Psoas muscle (tissue), 7 donors: ENCODE measurements at regions not wholly inside any gene's neighbourhood (a gene's known extent, or its start where the extent isn't known, plus 50 kb on each side); places are given as distances from the start of the nearest gene placed in this dataset.

Experiments
- ATAC-seq, 4 donors: fragments of 200-7000 bp; cut with Tn5 transposase; one replicate each; pipeline ENCODE4 v1.9.1; 2020; ENCODE audit warnings: moderate library complexity in 3 of 4, mild to moderate bottlenecking in 2 of 4
- DNase-seq, 2 donors: peaks; one replicate each; pipeline ENCODE4 v3.0.0-alpha.2; 2020
- H3K27ac ChIP-seq: fragments of 200-600 bp; one replicate; pipeline ENCODE4 v1.8.0; 2022
- H3K27me3 ChIP-seq, 3 donors: fragments of 200-600 bp in 1 of 3; one replicate each; pipeline versions ENCODE4 v1.6.1 to v1.8.0; 2013 to 2022; ENCODE audit warnings: low read length in 2 of 3, mild to moderate bottlenecking in 2 of 3, moderate library complexity in 1 of 3; ENCODE audit not compliant: insufficient read depth in 3 of 3
- H3K36me3 ChIP-seq, 2 donors: fragments of 200-600 bp in 1 of 2; one replicate each; pipeline versions ENCODE4 v1.6.1 to v1.8.0; 2013 to 2022; ENCODE audit warnings: low read depth in 1 of 2, mild to moderate bottlenecking in 1 of 2, moderate library complexity in 1 of 2; ENCODE audit not compliant: insufficient read depth in 1 of 2
- H3K4me1 ChIP-seq: fragments of 200-600 bp; one replicate; pipeline ENCODE4 v1.8.0; 2022
- H3K4me3 ChIP-seq: fragments of 200-600 bp; one replicate; pipeline ENCODE4 v1.8.0; 2022; ENCODE audit warnings: mild to moderate bottlenecking
- H3K9me3 ChIP-seq: fragments of 200-600 bp; one replicate; pipeline ENCODE4 v1.8.0; 2022
- CTCF ChIP-seq: fragments of 200-600 bp; IDR thresholded peaks from one replicate; pipeline ENCODE4 v1.8.0; 2022; ENCODE audit warnings: antibody characterized with exemption
- WGBS, 3 donors: extraction: QIAGEN DNeasy Blood & Tissue Kit; methylation state at CpG; one replicate each; pipeline versions ENCODE4 v1.1.6 to v1.1.7; 2013; 5-methylcytosine and 5-hydroxymethylcytosine counted together
- intact Hi-C, 2 donors: fragments of 100-400 bp; cut with DNase I; formaldehyde crosslinking; loops; one replicate each; pipeline versions ENCODE4 v1.11.0 to v1.14.2; 2022
- donor health status: healthy with polysubstance abuse.
- donor health status: DM: no; HTN: no; CAD: no; lungs with moderate emphysema.
- donor health status: Bipolar disorder and iron deficiency.
- donor health status: healthy.
- donor health status: DM: yes; HTN: yes; CAD: no.
- donor health status: DM: no; HTN: no; CAD: no.
- donor health status: DM: yes; HTN: yes; CAD: no.

GRCh38 chr1:29643838-29644440 is 407.6 kb downstream of the PTPRU start:
- ATAC-seq (no peak), DNase-seq (no peak)
- 84 to 91% (median 88%) methylated on average over 1 of the region's 1 CpG for WGBS, 3 donors
- Histone ChIP-seq H3K4me3 (no peak overlapping the region), H3K4me1 (no peaks in the 10 kb centered on the region), H3K27ac (no peak overlapping the region), H3K36me3 (no peaks in the 10 kb centered on the region), H3K27me3 (peaks cover 0 to 4% (median 2%) of the 10 kb centered on the region in 3 donors), H3K9me3 (no peaks in the 10 kb centered on the region)
- no peak for TF ChIP-seq CTCF
- intact Hi-C loops = no loop called here

DNA sequence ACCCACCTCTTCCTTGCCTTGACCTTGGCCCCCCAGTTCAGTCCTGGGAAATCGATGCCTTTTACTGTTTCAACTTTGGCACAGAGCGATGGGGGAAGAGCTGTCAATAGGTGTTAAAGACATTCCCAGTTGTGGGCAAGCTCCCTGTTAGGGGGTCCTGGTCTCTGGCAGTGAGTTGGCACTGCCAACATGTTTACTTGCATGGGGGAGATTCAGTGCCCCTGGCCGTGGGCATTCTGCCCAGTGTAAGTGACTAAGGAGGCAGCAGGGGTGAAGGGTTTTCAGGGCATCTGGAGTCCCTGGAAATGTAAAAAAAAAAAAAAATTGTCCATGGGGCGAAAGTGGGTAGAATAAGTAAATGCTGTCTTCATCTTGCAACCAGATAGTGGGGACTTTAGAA is 407.0 kb downstream of the PTPRU start:
- H3K4me3 ChIP-seq = no peak overlapping the region
- no peaks in the 10 kb centered on the region for H3K4me1 ChIP-seq
- ATAC-seq (no peak), DNase-seq (no peak)
- H3K27ac ChIP-seq = no peak overlapping the region
- no peak for TF ChIP-seq CTCF
- H3K9me3 ChIP-seq = no peaks in the 10 kb centered on the region
- WGBS, 3 donors = 67 to 80% (median 73%) methylated on average over 4 of the region's 4 CpGs
- no peaks in the 10 kb centered on the region for H3K36me3 ChIP-seq
- intact Hi-C loops = no loop called here
- peaks cover 0 to 3% (median 2%) of the 10 kb centered on the region in 3 donors for H3K27me3 ChIP-seq

DNA sequence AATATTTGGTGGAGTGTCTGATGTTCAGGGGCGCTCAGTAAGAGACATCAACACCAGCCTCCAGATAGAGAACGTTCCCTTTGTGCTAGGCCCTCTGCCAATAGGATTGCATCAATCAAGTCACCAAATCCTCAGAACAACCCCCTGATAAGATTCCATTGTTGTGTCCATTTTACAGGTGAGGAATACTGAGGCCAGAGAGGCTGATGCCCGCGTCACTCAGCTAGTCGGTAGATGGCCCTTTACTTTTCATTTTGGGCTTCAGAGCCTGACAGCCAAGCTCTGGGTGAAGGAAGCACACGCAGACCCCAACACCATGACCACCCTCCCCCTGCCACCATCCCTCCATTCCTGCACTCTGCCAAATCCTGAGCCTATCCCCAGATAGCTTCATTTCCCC is 406.2 kb downstream of the PTPRU start:
- no peak overlapping the region for H3K4me3 ChIP-seq
- no peak overlapping the region for H3K27ac ChIP-seq
- ATAC-seq (no peak), DNase-seq (no peak)
- no peaks in the 10 kb centered on the region for H3K36me3 ChIP-seq
- peaks cover 0 to 3% (median 2%) of the 10 kb centered on the region in 3 donors for H3K27me3 ChIP-seq
- 77 to 81% (median 81%) methylated on average over 6 of the region's 6 CpGs for WGBS, 3 donors
- intact Hi-C loops = no loop called here
- no peaks in the 10 kb centered on the region for H3K9me3 ChIP-seq
- H3K4me1 ChIP-seq = no peaks in the 10 kb centered on the region
- TF ChIP-seq CTCF = no peak

DNA sequence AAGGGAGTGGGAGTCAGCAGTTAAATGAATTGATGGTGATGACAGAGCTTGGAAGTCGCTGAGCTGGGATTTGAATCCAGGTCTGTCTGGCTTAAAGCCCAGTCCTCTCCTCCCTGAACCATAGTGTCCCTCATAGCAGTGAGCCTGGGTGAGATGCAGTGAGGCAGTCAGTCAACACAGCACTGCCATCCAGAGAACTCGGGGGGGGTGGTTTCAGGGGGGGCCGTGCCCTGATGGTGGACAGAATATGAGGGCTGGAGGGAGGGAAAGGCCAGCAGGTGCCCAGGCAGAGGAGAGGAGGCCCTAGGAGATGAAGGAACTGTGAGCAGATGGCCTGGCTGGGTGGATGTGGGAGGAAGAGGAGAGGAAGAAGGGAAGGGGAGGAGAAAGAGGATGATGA is 405.6 kb downstream of the PTPRU start:
- Histone ChIP-seq H3K36me3 (no peaks in the 10 kb centered on the region), H3K9me3 (no peaks in the 10 kb centered on the region), H3K4me3 (no peak overlapping the region), H3K27me3 (peaks cover 0 to 3% (median 2%) of the 10 kb centered on the region in 3 donors), H3K4me1 (no peaks in the 10 kb centered on the region), H3K27ac (no peak overlapping the region)
- DNase-seq (no peak), ATAC-seq (no peak)
- WGBS, 3 donors = 40 to 50% (median 48%) methylated on average over 3 of the region's 3 CpGs
- intact Hi-C loops = no loop called here
- TF ChIP-seq CTCF = no peak

DNA sequence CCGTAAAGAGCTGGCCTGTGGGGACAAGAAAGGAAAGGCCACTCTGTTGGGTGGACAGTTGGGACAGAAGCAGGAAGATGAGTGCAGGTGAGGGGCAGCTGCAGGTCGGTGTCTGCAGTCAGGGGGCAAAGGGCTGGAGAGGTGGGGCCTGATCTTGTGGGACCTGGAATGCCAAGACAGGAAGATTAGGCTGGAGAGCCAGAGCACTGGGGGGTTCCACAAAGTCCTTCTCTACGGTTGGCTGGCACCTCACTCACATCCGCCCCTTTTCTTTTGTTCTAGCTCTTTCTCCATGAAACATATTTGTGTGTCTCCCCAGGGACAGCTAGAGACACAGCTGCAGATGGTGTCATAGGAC is 404.1 kb downstream of the PTPRU start:
- ATAC-seq (no peak), DNase-seq (no peak)
- H3K4me1 ChIP-seq = no peaks in the 10 kb centered on the region
- intact Hi-C loops = no loop called here
- no peak for TF ChIP-seq CTCF
- H3K4me3 ChIP-seq = no peak overlapping the region
- H3K27ac ChIP-seq = no peak overlapping the region
- no peaks in the 10 kb centered on the region for H3K9me3 ChIP-seq
- no peaks in the 10 kb centered on the region for H3K36me3 ChIP-seq
- peaks cover 0 to 3% (median 2%) of the 10 kb centered on the region in 3 donors for H3K27me3 ChIP-seq
- WGBS, 3 donors = 69 to 77% (median 73%) methylated on average over 4 of the region's 4 CpGs
